GM19099 (cell line): ENCODE measurements at regions not wholly inside any gene's neighbourhood (a gene's known extent, or its start where the extent isn't known, plus 50 kb on each side); places are given as distances from the start of the nearest gene placed in this dataset.

ENCODE experiments used
- POLR2A ChIP-seq: IDR thresholded peaks from 3 replicates; pipeline ENCODE4 v1.6.1; 2011; ENCODE audit warnings: low read depth; ENCODE audit not compliant: insufficient read length; ENCODE audit errors: extremely low read depth

GRCh38 chr15:62500325-62500724, 335.2 kb upstream of the C2CD4B start:
- TF ChIP-seq POLR2A, result no peak

DNA sequence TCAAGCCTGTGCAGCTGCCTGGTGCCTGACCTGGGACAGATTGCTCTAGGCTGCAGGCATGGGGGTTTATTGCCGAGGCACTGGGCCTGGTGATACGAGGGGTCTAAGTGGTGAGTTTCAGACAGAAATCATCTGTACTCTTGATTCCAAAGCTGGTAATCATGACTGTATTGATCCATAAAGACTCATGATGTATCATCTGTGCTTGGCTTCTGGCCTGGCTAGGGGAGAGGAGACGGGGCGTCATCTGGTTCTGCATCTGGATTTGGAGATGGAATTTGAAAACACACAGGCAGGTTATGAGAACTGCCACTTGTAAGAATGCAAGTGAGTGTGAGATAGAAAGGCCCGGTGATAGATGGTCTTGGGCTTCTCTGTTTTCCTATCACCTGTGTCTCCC, 337.4 kb upstream of the C2CD4B start:
- TF ChIP-seq POLR2A, result no peak

DNA sequence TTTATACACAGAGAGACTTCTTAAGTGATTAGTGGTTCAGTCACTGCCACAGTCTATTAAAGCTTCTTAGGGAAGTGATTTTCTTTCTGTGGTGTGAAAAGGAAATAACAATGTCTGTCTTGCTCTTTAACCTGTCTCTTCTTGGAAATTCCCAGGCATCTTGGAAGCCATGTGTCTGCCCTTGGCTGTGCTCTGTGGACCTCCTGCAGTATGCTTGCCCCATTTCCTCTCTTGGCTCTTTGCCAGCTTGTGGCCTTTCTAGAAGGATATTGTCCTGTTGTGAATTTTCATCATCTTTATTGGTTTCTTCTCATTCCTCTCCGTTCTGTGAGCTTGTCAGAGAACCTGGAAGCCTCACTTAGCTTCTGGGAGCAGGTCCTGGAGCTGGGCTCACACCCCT, 338.4 kb upstream of the C2CD4B start:
- no peak for TF ChIP-seq POLR2A

DNA sequence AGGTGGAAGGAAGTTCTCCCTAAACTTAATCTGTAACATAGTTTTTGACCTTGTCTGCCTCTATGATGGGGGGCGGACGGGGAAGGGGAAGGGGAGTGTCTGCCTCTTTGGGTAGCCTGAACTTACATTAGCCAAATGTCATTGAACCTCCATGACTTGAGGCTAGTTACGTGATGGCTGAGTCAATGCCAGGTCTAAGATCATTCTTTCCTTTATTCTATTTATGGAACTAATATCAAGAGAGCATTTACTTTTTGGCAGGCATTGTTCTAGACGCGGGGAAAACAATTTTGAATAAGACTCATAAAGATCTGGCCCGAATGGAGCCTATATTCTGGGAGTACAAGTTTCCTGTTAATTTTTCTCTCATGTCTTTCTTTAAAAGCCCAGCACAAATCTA, 340.7 kb upstream of the C2CD4B start:
- no peak for TF ChIP-seq POLR2A

DNA sequence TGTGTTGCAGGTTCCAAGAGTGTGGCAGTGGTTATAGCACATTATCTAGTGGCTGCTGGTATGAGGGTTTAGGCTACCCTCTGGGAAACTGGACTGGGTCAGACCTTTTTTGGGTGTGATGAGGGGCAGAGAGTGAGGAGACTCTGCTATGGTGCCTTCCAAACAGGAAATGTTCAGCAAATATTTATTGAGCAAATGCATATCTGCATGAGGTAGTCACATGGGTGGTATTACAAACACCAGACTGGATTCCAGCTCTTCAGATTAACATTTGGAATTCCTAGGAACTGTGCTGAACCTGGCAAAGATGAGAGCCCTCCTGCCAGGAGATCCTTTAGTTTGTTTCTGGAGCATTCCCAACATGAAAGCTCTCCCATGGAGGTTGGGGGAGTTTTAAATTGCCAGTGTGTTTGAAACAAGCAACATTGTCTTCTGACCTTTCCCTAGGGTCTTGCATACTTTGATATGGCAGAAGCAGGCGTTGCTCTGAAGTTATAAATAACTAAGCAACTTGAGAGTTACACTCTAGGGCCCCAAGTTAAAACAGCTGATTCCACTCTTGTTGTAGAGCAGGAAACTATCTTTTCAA, 341.2 kb upstream of the C2CD4B start:
- TF ChIP-seq POLR2A, result no peak

GRCh38 chr15:62509395-62509958, 344.4 kb upstream of the C2CD4B start:
- no peak for TF ChIP-seq POLR2A

DNA sequence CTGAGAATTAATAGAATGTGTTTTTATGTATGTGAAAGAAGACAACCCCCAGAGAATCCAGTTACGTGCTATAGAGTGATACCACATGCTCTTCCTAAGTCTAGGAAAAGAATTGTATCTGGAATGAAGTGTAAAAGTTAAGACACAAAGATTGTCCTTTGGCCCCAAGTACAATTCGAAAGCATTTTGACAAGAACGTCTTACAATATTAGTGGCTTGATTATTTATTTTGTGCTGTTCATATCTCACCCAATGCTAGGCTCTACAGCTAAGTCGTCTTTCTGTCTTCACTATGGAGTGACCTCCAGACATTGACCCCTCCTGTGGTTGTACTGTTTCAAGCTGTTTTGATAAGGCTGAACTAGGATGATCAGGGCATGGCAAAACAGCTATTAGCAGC, 345.7 kb upstream of the C2CD4B start:
- TF ChIP-seq POLR2A, result no peak

DNA sequence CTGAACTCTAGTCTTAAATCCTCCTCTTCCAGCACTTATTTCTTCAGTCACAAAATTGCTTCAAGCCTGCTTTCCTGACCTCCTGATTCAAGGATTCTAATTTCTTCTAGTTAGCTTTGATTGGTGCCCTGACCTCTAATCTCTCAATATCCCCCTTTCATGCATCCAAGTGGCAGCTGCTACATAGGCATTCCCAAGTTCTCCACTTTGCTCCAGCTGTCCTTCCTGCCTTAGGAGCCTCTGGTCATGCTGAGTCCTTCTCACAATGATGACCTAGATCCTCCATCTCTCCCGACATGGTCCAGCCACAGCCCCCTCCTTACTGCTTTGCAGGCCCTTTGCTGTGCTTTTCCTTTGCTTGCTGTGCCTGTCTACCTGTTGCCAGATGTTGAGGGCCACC, 347.8 kb upstream of the C2CD4B start:
- no peak for TF ChIP-seq POLR2A

- no peak for TF ChIP-seq POLR2A
Measured at GRCh38 chr15:62513893-62514292, 348.8 kb upstream of the C2CD4B start.

- no peak for TF ChIP-seq POLR2A
Measured at GRCh38 chr15:62515696-62516395, 350.8 kb upstream of the C2CD4B start.

DNA sequence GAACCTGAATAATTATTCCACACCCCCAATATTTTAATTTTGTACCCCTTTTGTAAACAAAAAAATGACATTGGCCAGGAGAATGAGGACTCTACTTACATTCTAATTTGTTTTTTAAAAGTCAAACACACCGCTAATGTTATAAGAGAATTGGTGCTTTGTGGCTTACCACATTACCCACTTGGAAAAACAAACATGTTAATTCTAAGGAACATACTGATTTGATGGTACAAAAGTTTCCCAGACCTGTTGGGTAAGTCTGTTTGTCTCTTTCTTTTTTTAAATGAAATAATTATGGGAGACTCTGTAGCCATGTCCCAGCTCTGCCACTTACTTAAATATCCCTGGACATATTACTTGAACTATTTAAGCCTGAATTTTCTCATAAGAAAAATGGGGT, 352.5 kb upstream of the C2CD4B start:
- TF ChIP-seq POLR2A, result no peak

- TF ChIP-seq POLR2A, result no peak
Measured at GRCh38 chr15:62519900-62520299, 354.8 kb upstream of the C2CD4B start.

GRCh38 chr15:62520887-62521286, 355.8 kb upstream of the C2CD4B start:
- no peak for TF ChIP-seq POLR2A

- TF ChIP-seq POLR2A, result no peak
Measured at GRCh38 chr15:62521396-62521795, 356.3 kb upstream of the C2CD4B start.

DNA sequence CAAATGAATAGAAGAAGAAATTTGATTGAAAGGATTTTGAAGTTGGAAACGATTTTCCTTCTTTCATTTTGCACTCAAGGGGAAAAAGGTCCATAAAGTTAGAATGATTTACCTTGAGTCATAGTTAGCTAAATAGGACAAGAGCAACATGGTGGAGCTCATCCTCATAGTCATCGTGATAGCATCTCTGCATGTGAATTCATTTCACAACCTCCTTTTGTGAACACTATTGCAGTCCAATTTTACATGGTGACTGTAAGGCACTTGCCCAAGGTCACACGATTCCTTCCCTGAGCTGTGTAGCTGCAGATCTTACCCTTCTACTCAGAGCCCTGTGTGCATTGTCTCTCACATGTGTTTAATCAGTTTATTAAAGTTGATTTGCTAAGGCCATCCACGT, 359.8 kb upstream of the C2CD4B start:
- no peak for TF ChIP-seq POLR2A

GRCh38 chr15:62527387-62527786, 362.3 kb upstream of the C2CD4B start:
- no peak for TF ChIP-seq POLR2A
